GM23338 (cell line): ENCODE measurements at regions not wholly inside any gene's neighbourhood (a gene's known extent, or its start where the extent isn't known, plus 50 kb on each side); places are given as distances from the start of the nearest gene placed in this dataset.

ENCODE experiments used
- ETS1 ChIP-seq: IDR thresholded peaks from 2 replicates; pipeline ENCODE4 v1.6.1; 2016; ENCODE audit warnings: antibody characterized with exemption
- EZH2 ChIP-seq: fragments of 200-600 bp; sonication (generic); IDR thresholded peaks from one replicate; pipeline ENCODE4 v1.8.0; 2017; ENCODE audit warnings: antibody characterized with exemption, mild to moderate bottlenecking, low read depth; ENCODE audit not compliant: unreplicated experiment
- EZH2phosphoT487 ChIP-seq: fragments of 200-600 bp; sonication (generic); IDR thresholded peaks from one replicate; pipeline ENCODE4 v1.8.1; 2018; ENCODE audit warnings: antibody characterized with exemption; ENCODE audit not compliant: unreplicated experiment
- NANOG ChIP-seq: IDR thresholded peaks from 2 replicates; pipeline ENCODE4 v1.6.1; 2016; ENCODE audit warnings: antibody characterized with exemption, borderline replicate concordance
- ZNF462 ChIP-seq: fragments of 250-450 bp; sonication (Bioruptor Pico); IDR thresholded peaks from 2 replicates; pipeline ENCODE4 v1.5.0; 2020; ENCODE audit warnings: mild to moderate bottlenecking, moderate library complexity
- TF ChIP-seq, protein P1 (sequence below), 2 experiments: fragments of 200-600 bp in 1 of 2; sonication (generic) in 1 of 2; conservative IDR thresholded peaks; 2 replicates each; pipeline versions ENCODE4 v1.5.1 to v1.6.1; 2016 to 2017; ENCODE audit warnings: antibody characterized with exemption in 2 of 2, low read depth in 2 of 2, mild to moderate bottlenecking in 2 of 2, moderate library complexity in 1 of 2

DNA sequence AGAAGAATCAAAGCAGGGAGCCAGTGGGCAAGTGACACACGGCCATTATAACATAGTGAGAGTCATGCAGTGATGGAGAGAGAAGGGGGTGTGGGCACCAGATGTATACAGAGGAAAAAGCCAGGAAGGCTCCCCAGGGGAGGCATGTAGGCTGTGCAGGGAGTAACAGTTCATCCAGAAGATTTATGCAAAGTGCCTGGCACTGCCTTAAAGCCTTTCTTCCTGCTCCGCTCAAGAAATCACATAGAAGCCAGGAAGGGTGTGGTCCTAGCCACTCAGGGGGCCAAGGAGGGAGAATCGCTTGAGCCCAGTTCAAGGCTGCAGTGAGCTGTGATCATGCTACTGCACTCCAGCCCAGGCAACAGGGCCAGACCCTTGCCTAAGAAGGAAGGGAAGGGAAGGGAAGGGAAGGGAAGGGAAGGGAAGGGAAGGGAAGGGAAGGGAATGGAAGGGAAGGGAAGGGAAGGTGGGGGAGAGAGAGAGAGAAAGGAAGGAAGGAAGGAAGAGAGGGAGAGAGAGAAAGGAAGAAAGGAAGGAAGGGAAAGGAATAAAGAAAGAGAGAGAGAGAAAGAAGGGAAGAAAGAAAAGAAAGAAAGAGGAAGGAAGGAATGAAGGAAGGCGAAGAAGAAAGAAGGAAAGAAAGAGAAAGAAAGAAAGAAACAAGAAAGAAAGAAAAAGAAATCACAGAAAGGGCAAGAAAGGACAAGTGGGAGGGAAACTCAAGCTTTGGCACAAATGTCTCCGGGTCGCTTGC, 89.8 kb downstream of the LHX2 start (continued):
- TF ChIP-seq ZNF462 (CRISPR knock-in tag): no peak
- TF ChIP-seq EZH2: no peak
- no peak for TF ChIP-seq EZH2phosphoT487
- no peak for TF ChIP-seq ETS1
- TF ChIP-seq, protein P1, sequence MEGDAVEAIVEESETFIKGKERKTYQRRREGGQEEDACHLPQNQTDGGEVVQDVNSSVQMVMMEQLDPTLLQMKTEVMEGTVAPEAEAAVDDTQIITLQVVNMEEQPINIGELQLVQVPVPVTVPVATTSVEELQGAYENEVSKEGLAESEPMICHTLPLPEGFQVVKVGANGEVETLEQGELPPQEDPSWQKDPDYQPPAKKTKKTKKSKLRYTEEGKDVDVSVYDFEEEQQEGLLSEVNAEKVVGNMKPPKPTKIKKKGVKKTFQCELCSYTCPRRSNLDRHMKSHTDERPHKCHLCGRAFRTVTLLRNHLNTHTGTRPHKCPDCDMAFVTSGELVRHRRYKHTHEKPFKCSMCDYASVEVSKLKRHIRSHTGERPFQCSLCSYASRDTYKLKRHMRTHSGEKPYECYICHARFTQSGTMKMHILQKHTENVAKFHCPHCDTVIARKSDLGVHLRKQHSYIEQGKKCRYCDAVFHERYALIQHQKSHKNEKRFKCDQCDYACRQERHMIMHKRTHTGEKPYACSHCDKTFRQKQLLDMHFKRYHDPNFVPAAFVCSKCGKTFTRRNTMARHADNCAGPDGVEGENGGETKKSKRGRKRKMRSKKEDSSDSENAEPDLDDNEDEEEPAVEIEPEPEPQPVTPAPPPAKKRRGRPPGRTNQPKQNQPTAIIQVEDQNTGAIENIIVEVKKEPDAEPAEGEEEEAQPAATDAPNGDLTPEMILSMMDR (conservative IDR thresholded peaks at IDR 0.05; ENCODE audit: low read depth in 2 of 2): no peak
- TF ChIP-seq NANOG: no peak
